Left lung (tissue), 4 donors: ENCODE measurements at regions not wholly inside any gene's neighbourhood (a gene's known extent, or its start where the extent isn't known, plus 50 kb on each side); places are given as distances from the start of the nearest gene placed in this dataset.
A peak's percentile ranks its signal among the peaks of the same experiment; 100 is the strongest.
"Not testable (repeated sequence)": the region's sequence is repeated elsewhere in the genome, so short reads cannot be mapped to it uniquely, and the experiment has no call there.

Source experiments
- ATAC-seq: fragments of 200-7000 bp; cut with Tn5 transposase; one replicate; pipeline ENCODE4 v1.9.1; 2020; ENCODE audit warnings: moderate library complexity
- DNase-seq, 4 donors: peaks; one replicate each; pipeline ENCODE4 v3.0.0-alpha.2; 2013 to 2020
- H3K27ac ChIP-seq, 2 donors: fragments of 200-600 bp; sonication (generic) in 1 of 2; one replicate each; pipeline versions ENCODE4 v1.5.0 to v1.8.0; 2020 to 2021
- H3K27me3 ChIP-seq, 2 donors: fragments of 200-600 bp; sonication (generic) in 1 of 2; one replicate each; pipeline versions ENCODE4 v1.5.0 to v1.8.0; 2020 to 2021
- H3K36me3 ChIP-seq, 2 donors: fragments of 200-600 bp; sonication (generic) in 1 of 2; one replicate each; pipeline versions ENCODE4 v1.5.0 to v1.8.0; 2020 to 2021
- H3K4me1 ChIP-seq, 2 donors: fragments of 200-600 bp; one replicate each; pipeline ENCODE4 v1.8.0; 2021
- H3K4me3 ChIP-seq, 2 donors: fragments of 200-600 bp; sonication (generic) in 1 of 2; one replicate each; pipeline versions ENCODE4 v1.5.0 to v1.8.0; 2020 to 2021; ENCODE audit warnings: mild to moderate bottlenecking in 1 of 2
- H3K9me3 ChIP-seq, 2 donors: fragments of 200-600 bp; sonication (generic) in 1 of 2; one replicate each; pipeline versions ENCODE4 v1.5.0 to v1.8.0; 2020 to 2021
- intact Hi-C, 2 donors: fragments of 100-400 bp; cut with DNase I; formaldehyde crosslinking; loops; one replicate each; pipeline versions ENCODE4 v1.11.2 to v1.14.2; 2022
- TF ChIP-seq, protein P1 (sequence below), 2 donors: fragments of 200-600 bp; sonication (generic) in 1 of 2; IDR thresholded peaks; one replicate each; pipeline versions ENCODE4 v1.5.0 to v1.8.0; 2021; ENCODE audit warnings: antibody characterized with exemption in 2 of 2
- donor health status: DM: no; HTN: yes; CAD: no.
- donor health status: DM: no; HTN: no; CAD: no.

- no peaks in the 10 kb centered on the region for H3K4me1 ChIP-seq
- no peaks in the 10 kb centered on the region for H3K9me3 ChIP-seq
- no peaks in the 10 kb centered on the region for H3K27me3 ChIP-seq
- TF ChIP-seq, protein P1, sequence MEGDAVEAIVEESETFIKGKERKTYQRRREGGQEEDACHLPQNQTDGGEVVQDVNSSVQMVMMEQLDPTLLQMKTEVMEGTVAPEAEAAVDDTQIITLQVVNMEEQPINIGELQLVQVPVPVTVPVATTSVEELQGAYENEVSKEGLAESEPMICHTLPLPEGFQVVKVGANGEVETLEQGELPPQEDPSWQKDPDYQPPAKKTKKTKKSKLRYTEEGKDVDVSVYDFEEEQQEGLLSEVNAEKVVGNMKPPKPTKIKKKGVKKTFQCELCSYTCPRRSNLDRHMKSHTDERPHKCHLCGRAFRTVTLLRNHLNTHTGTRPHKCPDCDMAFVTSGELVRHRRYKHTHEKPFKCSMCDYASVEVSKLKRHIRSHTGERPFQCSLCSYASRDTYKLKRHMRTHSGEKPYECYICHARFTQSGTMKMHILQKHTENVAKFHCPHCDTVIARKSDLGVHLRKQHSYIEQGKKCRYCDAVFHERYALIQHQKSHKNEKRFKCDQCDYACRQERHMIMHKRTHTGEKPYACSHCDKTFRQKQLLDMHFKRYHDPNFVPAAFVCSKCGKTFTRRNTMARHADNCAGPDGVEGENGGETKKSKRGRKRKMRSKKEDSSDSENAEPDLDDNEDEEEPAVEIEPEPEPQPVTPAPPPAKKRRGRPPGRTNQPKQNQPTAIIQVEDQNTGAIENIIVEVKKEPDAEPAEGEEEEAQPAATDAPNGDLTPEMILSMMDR (IDR thresholded peaks at IDR 0.05): peak in 1 of 2 donors; percentile 30
- H3K36me3 ChIP-seq: no peaks in the 10 kb centered on the region
- H3K4me3 ChIP-seq: no peak overlapping the region
- H3K27ac ChIP-seq: no peak overlapping the region
- ATAC-seq (no peak), DNase-seq (peak in 2 of 4 donors; percentile 10 to 19)
- intact Hi-C loops: no loop called here
Measured at GRCh38 chr13:62119739-62120700, 704.4 kb upstream of the PCDH20 start.

- H3K4me3 ChIP-seq: no peak overlapping the region
- ATAC-seq (no peak), DNase-seq (no peak)
- H3K36me3 ChIP-seq: no peaks in the 10 kb centered on the region
- H3K4me1 ChIP-seq: no peaks in the 10 kb centered on the region
- no peaks in the 10 kb centered on the region for H3K27me3 ChIP-seq
- no peak overlapping the region for H3K27ac ChIP-seq
- TF ChIP-seq, protein P1 (IDR thresholded peaks at IDR 0.05): no peak
- H3K9me3 ChIP-seq: no peaks in the 10 kb centered on the region
- intact Hi-C loops: no loop called here
Measured at GRCh38 chr13:62115831-62116230, 700.2 kb upstream of the PCDH20 start.

DNA sequence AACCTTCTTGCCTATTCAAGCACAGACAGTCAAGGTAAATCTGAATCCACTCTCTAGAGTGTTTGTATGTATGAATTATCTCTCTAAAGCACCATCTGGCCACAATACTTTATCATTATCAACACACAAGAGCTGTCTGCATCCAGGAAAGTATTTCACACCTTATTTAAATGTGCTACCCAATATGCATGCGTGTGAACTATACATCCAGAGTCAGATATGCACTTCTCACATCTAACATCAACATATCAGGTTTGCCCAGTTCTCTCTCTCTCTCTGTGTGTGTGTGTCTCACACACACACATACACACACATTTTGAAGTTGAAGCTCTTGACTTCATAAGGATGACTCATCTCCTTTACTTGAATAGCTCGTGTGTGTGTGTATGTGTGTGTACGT, 697.5 kb upstream of the PCDH20 start:
- no peaks in the 10 kb centered on the region for H3K4me1 ChIP-seq
- H3K27me3 ChIP-seq: no peaks in the 10 kb centered on the region
- intact Hi-C loops: no loop called here
- no peaks in the 10 kb centered on the region for H3K36me3 ChIP-seq
- TF ChIP-seq, protein P1 (IDR thresholded peaks at IDR 0.05): no peak
- DNase-seq (no peak), ATAC-seq (no peak)
- no peaks in the 10 kb centered on the region for H3K9me3 ChIP-seq
- H3K27ac ChIP-seq: no peak overlapping the region
- no peak overlapping the region for H3K4me3 ChIP-seq

- ATAC-seq (no peak), DNase-seq (no peak)
- intact Hi-C loops: no loop called here
- Histone ChIP-seq H3K4me1 (no peaks in the 10 kb centered on the region), H3K27me3 (no peaks in the 10 kb centered on the region), H3K9me3 (peaks cover 0 to 5% of the 10 kb centered on the region in 2 donors), H3K36me3 (no peaks in the 10 kb centered on the region), H3K27ac (no peak overlapping the region), H3K4me3 (no peak overlapping the region)
- TF ChIP-seq, protein P1 (IDR thresholded peaks at IDR 0.05): no peak
Measured at GRCh38 chr13:62110079-62110478, 694.4 kb upstream of the PCDH20 start.

- H3K4me1 ChIP-seq, H3K36me3 ChIP-seq, H3K4me3 ChIP-seq, ATAC-seq, H3K27me3 ChIP-seq, DNase-seq, H3K9me3 ChIP-seq, H3K27ac ChIP-seq, intact Hi-C loops: not testable (repeated sequence)
Measured at GRCh38 chr13:62104136-62104535, 688.5 kb upstream of the PCDH20 start.
